ENCODE measurements at regions not wholly inside any gene's neighbourhood (a gene's known extent, or its start where the extent isn't known, plus 50 kb on each side); places are given as distances from the start of the nearest gene placed in this dataset.

GRCh38 chr6:86154852-86155251 lies 512.2 kb upstream of the SYNCRIP start:
- Histone ChIP-seq H3K36me3 (replicated peaks in 1 of 2; ENCODE audit: control extremely low read depth in 1 of 2, control insufficient read depth in 1 of 2, extremely low read depth in 1 of 2, insufficient read depth in 2 of 2, low read length in 1 of 2) (no peaks in the 10 kb centered on the region), H3K4me1 (ENCODE audit: control insufficient read depth in 2 of 2, insufficient read depth in 2 of 2, low read length in 2 of 2) (no peaks in the 10 kb centered on the region), H3K4me3 (ENCODE audit: control extremely low read depth in 1 of 5, extremely low read depth in 1 of 5, insufficient read depth in 1 of 5, low read depth in 2 of 5, low read length in 4 of 5) (no peak overlapping the region), H2AFZ (ENCODE audit: insufficient read depth, low read depth, low read length, poor library complexity, severe bottlenecking) (no peak overlapping the region), H3K79me2 (ENCODE audit: control insufficient read depth, insufficient read depth, low read length) (no peaks in the 10 kb centered on the region), H3K9ac (ENCODE audit: low read length) (no peak overlapping the region), H3K27ac (ENCODE audit: low read length in 2 of 2) (no peak overlapping the region), H3K27me3 (replicated peaks in 1 of 4; ENCODE audit: control extremely low read depth in 1 of 4, control insufficient read depth in 3 of 4, insufficient read depth in 4 of 4, low read length in 3 of 4) (no peaks in the 10 kb centered on the region), H4K20me1 (ENCODE audit: control insufficient read depth, insufficient read depth, low read length, poor library complexity, severe bottlenecking) (no peaks in the 10 kb centered on the region), H3K9me3 (ENCODE audit: control extremely low read depth in 1 of 3, control insufficient read depth in 2 of 3, insufficient read depth in 1 of 3, low read length in 2 of 3) (no peaks in the 10 kb centered on the region), H3K4me2 (replicated peaks; ENCODE audit: low read depth, low read length, poor library complexity, severe bottlenecking) (no peak overlapping the region)
- POLR2A ChIA-PET, result no interaction called here
- Mint-ChIP-seq H3K4me1 (no peaks in the 10 kb centered on the region), H3K4me3 (no peak overlapping the region), H3K9me3 (ENCODE audit: insufficient read depth) (no peaks in the 10 kb centered on the region), H3K27ac (no peak overlapping the region), H3K27me3 (no peaks in the 10 kb centered on the region)
- intact Hi-C loops (cut with micrococcal nuclease), result no loop called here
- TF ChIP-seq CTCF (IDR thresholded peaks at IDR 0.05) (no peak), EZH2 (IDR thresholded peaks at IDR 0.05; ENCODE audit: borderline replicate concordance, insufficient read depth, low read depth, low read length, poor library complexity, severe bottlenecking) (no peak)
- no peak for DNase-seq
- ATAC-seq (ENCODE audit: low read depth), result no peak
- CTCF ChIA-PET, result no interaction called here

GRCh38 chr6:86153521-86153920 lies 510.8 kb upstream of the SYNCRIP start:
- H3K9me3 ChIP-seq (ENCODE audit: control extremely low read depth in 1 of 3, control insufficient read depth in 2 of 3, insufficient read depth in 1 of 3, low read length in 2 of 3), result peaks cover 0 to 3% (median 0%) of the 10 kb centered on the region in 3 donors
- Mint-ChIP-seq H3K4me1 (no peaks in the 10 kb centered on the region), H3K4me3 (no peak overlapping the region), H3K27me3 (no peaks in the 10 kb centered on the region), H3K9me3 (ENCODE audit: insufficient read depth) (no peaks in the 10 kb centered on the region), H3K27ac (no peak overlapping the region)
- H4K20me1 ChIP-seq (ENCODE audit: control insufficient read depth, insufficient read depth, low read length, poor library complexity, severe bottlenecking), result no peaks in the 10 kb centered on the region
- no peak overlapping the region for H3K27ac ChIP-seq (ENCODE audit: low read length in 2 of 2)
- H3K27me3 ChIP-seq (replicated peaks in 1 of 4; ENCODE audit: control extremely low read depth in 1 of 4, control insufficient read depth in 3 of 4, insufficient read depth in 4 of 4, low read length in 3 of 4), result no peaks in the 10 kb centered on the region
- no peaks in the 10 kb centered on the region for H3K79me2 ChIP-seq (ENCODE audit: control insufficient read depth, insufficient read depth, low read length)
- H3K4me2 ChIP-seq (replicated peaks; ENCODE audit: low read depth, low read length, poor library complexity, severe bottlenecking), result no peak overlapping the region
- no peak for DNase-seq
- no peak overlapping the region for H2AFZ ChIP-seq (ENCODE audit: insufficient read depth, low read depth, low read length, poor library complexity, severe bottlenecking)
- no peaks in the 10 kb centered on the region for H3K4me1 ChIP-seq (ENCODE audit: control insufficient read depth in 2 of 2, insufficient read depth in 2 of 2, low read length in 2 of 2)
- TF ChIP-seq CTCF (IDR thresholded peaks at IDR 0.05), result no peak
- no peak for TF ChIP-seq EZH2 (IDR thresholded peaks at IDR 0.05; ENCODE audit: borderline replicate concordance, insufficient read depth, low read depth, low read length, poor library complexity, severe bottlenecking)
- H3K36me3 ChIP-seq (replicated peaks in 1 of 2; ENCODE audit: control extremely low read depth in 1 of 2, control insufficient read depth in 1 of 2, extremely low read depth in 1 of 2, insufficient read depth in 2 of 2, low read length in 1 of 2), result no peaks in the 10 kb centered on the region
- WGBS (ENCODE audit: insufficient coverage), result 62% methylated on average over 1 of the region's 3 CpGs
- no peak for ATAC-seq (ENCODE audit: low read depth)
- CTCF ChIA-PET, result no interaction called here
- intact Hi-C loops (cut with micrococcal nuclease), result no loop called here
- H3K9ac ChIP-seq (ENCODE audit: low read length), result no peak overlapping the region
- POLR2A ChIA-PET, result no interaction called here
- no peak overlapping the region for H3K4me3 ChIP-seq (ENCODE audit: control extremely low read depth in 1 of 5, extremely low read depth in 1 of 5, insufficient read depth in 1 of 5, low read depth in 2 of 5, low read length in 4 of 5)
